Skin epidermis (tissue), 12 donors: ENCODE measurements at regions not wholly inside any gene's neighbourhood (a gene's known extent, or its start where the extent isn't known, plus 50 kb on each side); places are given as distances from the start of the nearest gene placed in this dataset.
A peak's percentile ranks its signal among the peaks of the same experiment; 100 is the strongest.
"Not testable (repeated sequence)": the region's sequence is repeated elsewhere in the genome, so short reads cannot be mapped to it uniquely, and the experiment has no call there.

Experiments
- H3K27ac ChIP-seq, 21 experiments: fragments of 200-600 bp; sonication (generic) in 11 of 21; one replicate each; pipeline ENCODE4 v1.5.0; 2020; ENCODE audit warnings: mild to moderate bottlenecking in 3 of 21, inconsistent platforms in 2 of 21, moderate library complexity in 2 of 21
- H3K4me3 ChIP-seq, 7 experiments: fragments of 200-600 bp; sonication (generic) in 2 of 7; one replicate each; pipeline ENCODE4 v1.5.0; 2020; ENCODE audit warnings: inconsistent platforms in 2 of 7, mild to moderate bottlenecking in 2 of 7, moderate library complexity in 1 of 7

DNA sequence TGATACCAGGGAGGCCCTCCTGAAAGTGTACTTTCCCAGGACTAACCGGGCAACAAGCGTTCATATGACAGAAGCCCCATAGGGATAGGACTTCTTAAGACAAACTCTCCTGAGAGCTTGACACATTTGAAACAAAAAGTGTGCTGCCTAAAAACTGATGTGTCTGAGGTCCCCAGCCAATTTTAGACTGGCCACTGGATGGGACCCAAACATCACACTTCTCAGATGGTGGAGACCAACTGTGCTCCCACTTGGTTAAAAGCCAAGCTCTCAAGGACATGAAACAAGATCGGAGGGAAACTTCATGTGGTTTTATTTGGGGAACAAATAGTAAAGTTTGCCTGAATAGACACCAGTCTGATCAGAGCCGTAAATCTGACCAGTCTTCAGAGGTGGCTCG lies 113.5 kb upstream of the ACBD5 start:
- not testable (repeated sequence) for H3K27ac ChIP-seq, H3K4me3 ChIP-seq

DNA sequence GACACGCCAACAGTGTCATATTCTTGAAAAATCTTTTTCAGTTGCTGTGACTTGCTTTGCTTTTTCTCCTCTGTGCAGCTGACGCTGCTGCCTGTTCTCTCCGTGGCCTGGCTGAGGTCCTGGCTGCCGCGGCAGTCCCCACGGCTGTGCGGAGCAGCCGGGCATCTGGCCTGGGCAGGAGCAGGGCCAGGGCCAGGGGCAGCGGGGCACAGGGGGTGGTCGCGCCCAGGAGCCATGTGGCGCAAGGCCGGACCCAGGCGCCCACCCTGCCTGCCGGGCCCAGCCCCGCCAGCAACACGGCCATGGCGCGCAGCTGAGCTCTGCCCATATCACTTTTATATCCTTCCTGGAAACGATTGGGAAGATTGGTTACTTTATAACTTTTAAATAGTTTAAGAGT lies 109.4 kb upstream of the ACBD5 start:
- Histone ChIP-seq H3K4me3 (no peak overlapping the region), H3K27ac (no peak overlapping the region)

DNA sequence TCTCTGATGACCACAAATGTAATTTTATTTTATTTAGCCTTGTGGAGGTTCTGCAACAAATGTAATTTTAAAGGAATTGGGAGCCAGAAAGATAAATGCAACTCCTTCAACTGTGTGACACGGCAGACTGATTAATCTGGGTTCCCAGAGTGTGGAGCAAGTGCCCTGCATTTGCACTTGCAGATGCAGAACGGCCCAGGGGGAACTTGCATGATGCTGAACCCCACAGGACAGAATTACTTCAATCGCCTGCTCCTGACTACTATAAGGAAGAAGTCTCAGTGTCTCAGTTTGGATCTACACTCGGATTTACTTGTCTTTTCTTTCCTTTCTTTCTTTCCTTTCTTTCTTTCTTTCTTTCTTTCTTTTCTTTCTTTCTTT lies 107.2 kb upstream of the ACBD5 start:
- H3K4me3 ChIP-seq, H3K27ac ChIP-seq: not testable (repeated sequence)

- no peak overlapping the region for H3K27ac ChIP-seq
- no peak overlapping the region for H3K4me3 ChIP-seq
These were observed 104.9 kb upstream of the ACBD5 start for GRCh38 chr10:27345455-27345920.

- H3K27ac ChIP-seq: no peak overlapping the region
These were observed 104.2 kb upstream of the ACBD5 start for GRCh38 chr10:27344568-27345454.

GRCh38 chr10:27341001-27341400 lies 100.4 kb upstream of the ACBD5 start:
- H3K27ac ChIP-seq: no peak overlapping the region
- H3K4me3 ChIP-seq: no peak overlapping the region

More at GRCh38 chr10:27344568-27345454, 104.2 kb upstream of the ACBD5 start:
- no peak overlapping the region for H3K4me3 ChIP-seq

DNA sequence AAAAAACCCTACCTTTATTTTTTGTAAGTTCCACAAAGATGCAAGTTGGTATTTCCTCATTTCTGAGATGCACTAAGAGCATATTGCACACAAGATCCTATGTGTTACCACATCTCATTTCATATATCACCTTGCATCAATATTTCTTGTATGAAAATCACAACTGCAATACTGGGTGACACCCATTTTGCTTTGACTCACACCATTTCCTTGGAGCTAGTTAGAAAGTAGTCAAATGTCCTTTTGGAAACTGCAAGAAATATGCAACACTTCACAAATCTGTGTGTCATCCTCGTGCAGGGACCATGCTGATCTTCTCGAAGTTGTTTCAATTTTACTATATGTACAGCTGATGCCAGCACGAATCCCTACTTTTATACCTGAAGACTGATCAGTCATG lies 94.6 kb upstream of the ACBD5 start:
- not testable (repeated sequence) for H3K4me3 ChIP-seq

DNA sequence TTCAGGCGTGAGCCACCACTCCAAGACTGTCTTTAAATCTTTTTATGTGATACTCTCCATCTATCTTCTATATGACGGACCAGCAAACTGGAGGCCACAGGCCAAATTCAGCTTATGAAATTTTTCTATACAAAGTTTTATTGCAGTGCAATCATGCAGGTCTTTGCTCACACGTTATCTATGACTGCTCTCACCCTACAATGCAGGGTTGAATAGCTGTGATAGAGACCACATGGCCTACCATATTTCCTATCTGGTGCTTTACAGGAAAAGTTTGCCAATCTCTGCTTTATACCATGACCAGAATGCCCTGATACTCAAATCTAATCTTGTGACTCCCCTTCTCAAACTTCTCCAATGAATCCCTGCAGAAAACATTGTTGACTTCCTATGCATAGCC lies 89.5 kb upstream of the ACBD5 start:
- no peak overlapping the region for H3K27ac ChIP-seq

More for the DNA sequence above, 94.6 kb upstream of the ACBD5 start:
- not testable (repeated sequence) for H3K27ac ChIP-seq

GRCh38 chr10:27328946-27329345 lies 88.3 kb upstream of the ACBD5 start:
- Histone ChIP-seq H3K4me3 (no peak overlapping the region), H3K27ac (no peak overlapping the region)

More for the DNA sequence above, 89.5 kb upstream of the ACBD5 start:
- H3K4me3 ChIP-seq: no peak overlapping the region

- H3K4me3 ChIP-seq: not testable (repeated sequence)
These were observed 86.2 kb upstream of the ACBD5 start for GRCh38 chr10:27326748-27327147.

DNA sequence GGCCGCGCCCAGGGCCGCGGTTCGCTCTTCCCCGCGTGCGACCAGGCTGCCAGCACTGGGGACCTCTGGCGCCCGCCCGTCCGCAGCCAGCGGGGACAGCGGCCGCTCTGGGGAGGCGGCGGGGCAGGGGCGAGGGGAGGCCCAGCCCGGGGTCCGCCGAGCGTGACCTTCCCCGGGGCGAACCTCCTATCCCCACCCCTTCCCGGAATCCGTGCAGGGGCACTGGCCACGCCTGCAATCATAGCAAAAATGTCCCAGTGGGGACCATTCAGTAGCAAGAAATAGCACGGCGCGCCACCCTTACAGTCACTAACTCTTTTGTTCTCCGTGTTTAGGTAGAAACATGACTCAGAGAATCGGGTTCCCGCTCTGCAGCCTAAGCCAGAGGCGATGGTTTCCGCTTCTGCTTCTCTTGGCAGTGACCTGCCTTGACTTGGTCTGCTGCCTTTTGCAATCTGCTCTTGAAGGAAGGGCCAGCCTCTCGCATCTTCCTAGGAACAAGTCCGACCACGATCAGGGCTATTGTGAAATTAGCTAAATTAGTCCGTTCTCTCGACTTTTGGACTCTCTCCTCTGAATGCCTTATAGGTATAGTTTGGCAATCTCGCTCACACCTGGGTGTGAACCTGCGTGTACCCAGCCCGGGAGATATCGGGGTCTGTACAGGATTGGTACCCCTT lies 79.3 kb upstream of the ACBD5 start:
- Histone ChIP-seq H3K4me3 (peak overlapping the region in 5 of 7 experiments; percentile 24 to 34 (median 31)), H3K27ac (peak overlapping the region in 19 of 21 experiments; percentile 13 to 84 (median 62))

More at GRCh38 chr10:27326748-27327147, 86.2 kb upstream of the ACBD5 start:
- not testable (repeated sequence) for H3K27ac ChIP-seq

- peak overlapping the region in 10 of 21 experiments; percentile 13 to 84 (median 64) for H3K27ac ChIP-seq
- H3K4me3 ChIP-seq: not testable (repeated sequence)
These were observed 78.5 kb upstream of the ACBD5 start for GRCh38 chr10:27319139-27319538.

GRCh38 chr10:27315082-27315481 lies 74.5 kb upstream of the ACBD5 start:
- not testable (repeated sequence) for H3K27ac ChIP-seq, H3K4me3 ChIP-seq

DNA sequence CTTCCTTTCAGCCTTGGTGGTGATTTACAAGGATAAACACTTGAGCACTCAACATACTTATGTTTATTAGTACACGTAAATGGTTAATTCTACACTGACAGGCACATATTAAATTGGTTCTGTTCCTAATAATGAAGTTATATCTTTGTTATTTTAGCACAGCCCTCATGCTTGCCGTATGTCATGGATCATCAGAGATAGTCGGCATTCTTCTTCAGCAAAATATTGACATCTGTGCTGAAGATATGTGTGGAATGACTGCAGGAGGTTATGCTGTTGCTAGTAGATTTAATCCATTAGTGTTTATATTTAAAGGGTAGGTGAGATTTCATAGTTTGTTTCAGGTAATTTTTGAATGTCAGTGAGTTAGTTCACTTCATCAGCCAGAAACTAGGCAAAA lies 73.0 kb upstream of the ACBD5 start:
- H3K27ac ChIP-seq, H3K4me3 ChIP-seq: not testable (repeated sequence)

GRCh38 chr10:27312854-27313253 lies 72.3 kb upstream of the ACBD5 start:
- no peak overlapping the region for H3K27ac ChIP-seq
- H3K4me3 ChIP-seq: no peak overlapping the region

GRCh38 chr10:27311809-27312208 lies 71.2 kb upstream of the ACBD5 start:
- H3K27ac ChIP-seq, H3K4me3 ChIP-seq: not testable (repeated sequence)

DNA sequence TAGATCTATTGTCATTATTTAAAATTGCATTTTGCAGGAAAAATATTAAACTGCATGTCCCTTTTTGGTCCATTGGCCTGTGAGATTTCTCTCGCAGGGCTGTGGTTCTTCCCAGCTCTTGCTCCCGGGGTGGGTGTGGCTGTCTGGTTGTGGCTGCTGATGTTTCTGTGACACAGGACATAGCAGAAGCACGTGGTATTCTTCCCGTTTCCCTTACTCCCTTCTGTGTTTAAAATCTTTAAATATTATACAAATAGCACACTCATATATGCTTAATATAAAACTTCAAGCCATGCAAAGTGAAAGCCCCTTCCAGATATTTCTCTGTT lies 57.9 kb upstream of the ACBD5 start:
- not testable (repeated sequence) for H3K27ac ChIP-seq, H3K4me3 ChIP-seq

DNA sequence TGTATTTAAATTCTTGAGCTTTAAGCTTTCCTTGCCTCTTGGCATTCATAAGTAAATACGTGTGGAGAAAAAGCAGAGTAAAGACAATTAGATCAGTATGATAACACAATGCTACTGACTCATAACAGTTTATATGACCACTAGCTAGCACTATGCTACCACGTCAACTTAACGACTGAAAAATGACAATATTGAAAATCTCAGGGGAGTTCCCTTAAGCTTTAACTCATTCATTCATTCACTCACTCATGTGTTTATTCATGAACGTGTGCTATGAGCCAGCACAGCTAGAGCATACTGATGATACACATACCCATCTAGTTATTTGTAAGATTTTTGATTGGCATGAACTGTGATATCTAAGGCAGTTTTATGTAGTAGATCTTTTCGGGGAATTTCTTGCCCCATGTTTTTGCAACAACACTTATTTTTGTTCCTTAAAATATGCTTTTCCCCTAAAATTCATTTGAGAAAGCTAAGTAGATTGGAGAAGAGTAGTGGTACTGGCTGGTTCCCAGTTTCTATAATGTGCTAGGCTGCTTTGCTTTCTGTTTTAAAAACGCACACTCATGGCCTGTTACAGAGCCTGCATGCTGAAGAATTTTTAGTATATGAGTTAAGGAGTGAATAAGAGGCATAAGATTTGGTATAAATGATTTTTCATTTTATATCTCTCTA lies 57.4 kb upstream of the ACBD5 start:
- Histone ChIP-seq H3K27ac (no peak overlapping the region), H3K4me3 (no peak overlapping the region)

DNA sequence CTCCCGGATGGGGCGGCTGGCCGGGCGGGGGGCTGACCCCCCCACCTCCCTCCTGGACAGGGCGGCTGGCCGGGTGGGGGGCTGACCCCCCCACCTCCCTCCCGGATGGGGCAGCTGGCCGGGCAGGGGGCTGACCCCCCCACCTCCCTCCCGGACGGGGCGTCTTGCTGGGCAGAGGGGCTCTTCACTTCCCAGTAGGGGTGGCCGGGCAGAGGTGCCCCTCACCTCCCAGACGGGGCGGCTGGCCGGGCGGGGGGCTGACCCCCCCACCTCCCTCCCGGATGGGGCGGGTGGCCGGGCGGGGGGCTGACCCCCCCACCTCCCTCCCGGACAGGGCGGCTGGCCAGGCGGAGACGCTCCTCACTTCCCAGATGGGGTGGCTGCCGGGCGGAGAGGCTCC lies 55.7 kb upstream of the ACBD5 start:
- H3K4me3 ChIP-seq: not testable (repeated sequence)
- peak overlapping the region in 1 of 21 experiments; percentile 19 for H3K27ac ChIP-seq

DNA sequence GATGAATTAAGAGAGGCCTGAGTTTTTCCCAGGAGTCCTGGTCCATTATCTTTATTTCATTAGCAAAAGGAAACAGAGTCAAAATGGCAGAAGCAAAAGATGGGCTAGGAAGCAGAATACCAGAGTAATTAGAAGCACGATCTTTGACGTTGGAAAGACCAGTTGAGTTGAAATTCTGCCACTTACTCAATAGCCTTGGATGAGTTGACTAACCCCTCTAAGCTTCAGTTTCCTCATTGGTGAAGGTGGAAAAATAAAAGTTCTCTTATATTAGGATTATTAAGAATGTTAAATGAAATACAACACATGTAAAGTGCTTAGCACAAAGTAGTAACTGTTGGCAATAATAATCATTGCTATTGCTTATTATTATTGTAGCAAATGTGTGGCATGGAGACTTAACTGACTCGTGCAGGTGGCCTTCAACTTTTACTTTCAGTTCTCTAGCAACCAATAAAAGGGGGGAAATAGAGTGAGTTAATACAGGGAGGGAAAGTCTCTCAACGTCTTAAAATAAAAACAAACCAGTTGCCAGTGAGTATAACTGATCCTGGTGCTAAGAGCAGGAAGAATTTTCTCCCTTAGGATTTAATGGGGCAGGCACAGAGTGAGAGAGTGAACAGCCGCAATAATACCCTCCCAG lies 50.8 kb upstream of the ACBD5 start:
- H3K4me3 ChIP-seq: not testable (repeated sequence)

More for the DNA sequence above, 50.8 kb upstream of the ACBD5 start:
- H3K27ac ChIP-seq: not testable (repeated sequence)
